Activated CD8-positive, alpha-beta memory T cell treated with anti-CD3 and anti-CD28 coated beads, Interleukin-2, amount 50 U/mL, for 4 hours (primary cell): ENCODE measurements at regions not wholly inside any gene's neighbourhood (a gene's known extent, or its start where the extent isn't known, plus 50 kb on each side); places are given as distances from the start of the nearest gene placed in this dataset.

Experiments used
- DNase-seq: peaks from one replicate; pipeline ENCODE4 v3.0.0-alpha.2; 2020

DNA sequence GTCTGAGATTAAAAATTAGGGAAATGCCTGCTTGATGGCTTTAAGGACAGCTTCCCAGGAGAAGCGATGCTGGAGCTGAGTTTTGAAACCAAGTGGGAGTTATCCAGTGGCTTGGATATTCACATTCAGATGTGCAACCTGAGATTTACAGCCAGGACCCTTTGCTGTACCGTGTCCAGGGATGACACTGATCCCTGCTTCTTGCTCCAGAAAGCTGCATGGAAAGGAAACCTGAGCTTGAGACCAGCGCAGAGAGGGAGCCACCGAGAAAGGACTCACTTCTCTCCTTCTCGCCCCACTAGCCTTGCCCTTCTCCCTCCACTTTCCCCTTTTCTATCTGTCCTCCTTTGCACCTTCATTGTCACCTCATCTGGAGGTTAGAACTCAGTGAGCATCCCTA lies 254.5 kb upstream of the PPARGC1A start:
- no peak for DNase-seq

DNA sequence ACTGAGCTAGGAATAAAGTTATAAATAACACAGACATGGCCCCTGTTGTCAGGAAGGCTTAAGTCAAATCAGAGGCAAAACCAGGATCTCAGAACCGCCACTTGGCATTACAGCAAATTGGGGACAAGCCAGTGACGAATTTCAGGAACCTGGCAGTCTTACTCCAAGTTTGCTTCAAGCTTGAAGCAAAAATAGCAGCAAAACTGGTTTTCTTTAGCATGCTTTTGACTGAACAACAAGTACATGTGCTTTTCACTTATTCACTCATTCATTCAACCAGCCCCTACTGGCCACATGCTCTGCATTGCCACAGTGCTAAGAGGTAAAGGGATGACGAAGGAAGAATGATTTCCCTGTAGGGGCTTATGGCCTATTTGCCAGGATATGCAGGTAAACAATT lies 253.9 kb upstream of the PPARGC1A start:
- no peak for DNase-seq

DNA sequence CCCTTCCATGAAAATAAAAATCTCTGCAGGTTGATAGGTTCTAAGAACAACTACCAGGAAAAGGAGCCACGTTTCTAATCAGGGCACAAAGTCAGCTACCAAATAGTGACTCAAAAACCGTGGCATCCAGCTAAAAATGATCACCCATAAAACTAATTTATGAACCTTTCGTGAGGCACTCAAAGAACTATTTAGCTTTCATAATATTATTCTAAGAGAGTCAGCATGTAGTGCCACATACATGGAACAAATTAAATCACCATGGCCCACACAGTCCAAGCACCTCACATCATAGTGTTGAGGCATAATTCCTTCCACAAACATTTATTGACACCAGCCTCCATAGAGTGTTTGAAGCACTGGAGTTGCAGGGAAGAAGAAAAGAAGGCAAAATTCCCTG lies 252.0 kb upstream of the PPARGC1A start:
- DNase-seq = no peak

DNA sequence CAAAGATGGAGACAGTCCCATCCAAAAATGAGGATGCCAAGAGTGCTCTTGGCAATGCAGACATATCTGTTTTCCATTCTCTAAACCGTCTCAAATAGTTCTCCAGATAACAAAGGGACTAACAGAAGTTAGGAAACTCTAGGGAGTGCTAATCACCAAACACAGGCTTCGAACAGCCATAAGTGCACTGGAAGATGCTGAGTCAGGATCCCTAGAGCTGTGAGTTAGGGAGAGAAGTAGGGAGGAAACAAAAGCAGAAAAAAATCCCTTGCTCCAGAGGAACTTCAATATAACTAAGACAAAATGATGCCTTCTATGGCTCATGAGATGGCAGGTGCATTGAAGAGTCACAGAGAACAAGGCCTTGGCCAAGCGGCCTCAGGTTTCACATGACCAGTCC lies 251.0 kb upstream of the PPARGC1A start:
- DNase-seq = no peak

DNA sequence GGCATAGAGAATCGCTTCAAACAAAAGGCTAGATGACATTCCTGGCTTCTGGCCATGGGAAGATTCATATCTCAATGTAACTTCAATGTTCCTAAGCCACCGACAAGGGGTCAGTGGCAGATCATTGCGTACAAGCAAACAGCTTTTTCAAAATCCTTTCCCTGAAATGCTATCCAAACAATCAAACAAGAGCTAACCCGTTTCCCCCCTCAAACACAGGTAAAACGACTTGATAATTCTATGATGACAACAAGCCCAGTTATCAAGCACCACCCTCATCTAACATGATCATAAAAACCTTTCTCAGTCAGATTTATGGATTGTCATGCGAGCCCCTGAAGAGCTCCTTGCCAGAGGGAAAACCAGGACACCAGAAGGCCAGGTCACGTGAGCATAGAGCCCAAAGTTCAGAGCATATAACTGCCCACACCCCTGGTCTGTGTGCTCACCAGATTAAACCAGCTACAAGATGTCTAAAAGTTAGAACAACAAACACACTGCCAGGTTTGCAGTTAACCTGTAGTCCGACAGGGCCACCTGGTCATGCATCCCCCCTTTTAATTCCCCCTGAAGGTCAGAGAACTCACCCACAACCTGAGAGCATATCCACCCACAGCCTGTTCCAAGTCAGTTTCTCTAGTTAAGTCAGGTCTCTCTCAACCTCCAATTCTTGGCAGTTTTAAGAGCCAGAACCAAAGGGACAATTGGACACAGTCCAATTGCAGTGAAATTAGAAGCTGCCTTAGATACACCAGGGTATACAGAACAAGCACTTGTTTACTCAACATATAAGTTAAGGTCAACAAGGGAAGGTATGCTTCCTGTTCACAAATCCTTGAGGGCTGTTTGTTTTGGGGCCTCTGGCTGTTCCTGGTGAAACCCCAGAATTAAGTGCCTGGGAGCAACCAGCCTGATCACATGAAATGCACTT lies 248.1 kb upstream of the PPARGC1A start:
- no peak for DNase-seq

DNA sequence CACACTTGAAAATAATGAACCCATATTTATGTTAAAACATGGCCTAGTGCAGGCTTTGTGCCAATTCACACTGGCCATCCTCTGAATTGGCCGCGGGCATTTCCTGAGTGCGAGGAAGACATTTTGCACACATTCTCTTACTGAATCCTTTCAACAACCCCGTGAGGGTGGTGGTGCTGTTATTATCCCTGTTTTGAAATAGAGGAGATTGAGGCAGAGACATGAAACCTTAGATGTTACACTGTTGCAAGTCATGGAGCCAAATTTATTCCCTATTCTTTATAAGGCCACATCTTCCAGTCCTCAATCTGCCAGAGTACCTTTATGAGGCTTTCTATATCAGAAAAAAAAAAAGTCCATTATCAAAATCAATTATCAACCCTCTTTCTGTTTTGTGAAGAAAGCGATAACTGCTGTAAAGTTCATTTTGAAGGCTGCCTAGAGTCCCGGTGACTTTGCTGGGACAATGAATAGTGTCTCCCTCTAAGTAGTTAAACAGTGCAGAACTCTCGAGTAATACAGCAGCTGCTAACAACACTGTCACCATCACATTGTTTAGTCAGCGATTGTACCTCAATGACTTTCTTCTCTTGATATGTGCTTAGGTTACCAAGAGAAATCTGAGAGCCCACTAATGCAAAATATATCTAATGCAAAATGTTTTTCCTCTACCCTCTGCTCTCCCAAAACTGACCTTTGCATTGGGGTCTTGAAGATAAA lies 242.3 kb upstream of the PPARGC1A start:
- DNase-seq = no peak

DNA sequence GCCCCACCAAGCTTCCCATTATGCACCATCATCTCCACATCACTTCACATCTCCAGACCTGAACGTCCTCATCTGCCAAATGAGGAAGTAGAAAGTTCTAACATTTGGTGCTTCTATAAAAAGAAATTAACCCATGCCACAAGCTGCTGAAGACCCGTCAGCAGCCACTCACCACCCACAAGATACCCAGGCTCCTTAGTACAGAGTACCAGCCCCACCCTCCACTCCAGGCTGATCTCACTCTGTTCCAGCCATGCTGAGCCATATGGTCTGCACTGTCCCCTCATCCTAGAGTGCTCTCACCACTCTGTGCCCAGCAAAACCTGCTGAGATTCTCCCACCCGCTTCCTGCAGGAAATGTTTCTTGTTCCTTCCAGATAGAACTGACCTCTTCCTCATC lies 240.8 kb upstream of the PPARGC1A start:
- DNase-seq = no peak

DNA sequence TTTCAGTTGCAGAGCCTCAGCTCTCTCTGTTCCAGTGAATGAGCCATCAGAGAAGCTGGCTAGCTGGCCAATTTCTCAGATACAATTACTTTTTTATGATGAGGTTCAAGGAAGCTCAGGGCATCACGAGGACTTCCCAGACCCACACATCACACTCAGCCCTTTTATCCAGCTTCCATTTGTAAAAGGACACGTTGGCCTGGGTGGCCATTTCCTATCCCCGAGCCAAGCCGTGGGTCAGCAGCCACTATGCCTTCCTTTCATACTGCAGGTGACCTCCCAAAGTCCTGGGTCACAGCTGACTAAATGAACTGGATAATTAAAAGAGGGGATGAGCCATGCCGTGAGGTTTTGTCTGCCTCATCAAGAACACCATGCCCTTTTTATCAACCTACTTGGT lies 236.9 kb upstream of the PPARGC1A start:
- no peak for DNase-seq

DNA sequence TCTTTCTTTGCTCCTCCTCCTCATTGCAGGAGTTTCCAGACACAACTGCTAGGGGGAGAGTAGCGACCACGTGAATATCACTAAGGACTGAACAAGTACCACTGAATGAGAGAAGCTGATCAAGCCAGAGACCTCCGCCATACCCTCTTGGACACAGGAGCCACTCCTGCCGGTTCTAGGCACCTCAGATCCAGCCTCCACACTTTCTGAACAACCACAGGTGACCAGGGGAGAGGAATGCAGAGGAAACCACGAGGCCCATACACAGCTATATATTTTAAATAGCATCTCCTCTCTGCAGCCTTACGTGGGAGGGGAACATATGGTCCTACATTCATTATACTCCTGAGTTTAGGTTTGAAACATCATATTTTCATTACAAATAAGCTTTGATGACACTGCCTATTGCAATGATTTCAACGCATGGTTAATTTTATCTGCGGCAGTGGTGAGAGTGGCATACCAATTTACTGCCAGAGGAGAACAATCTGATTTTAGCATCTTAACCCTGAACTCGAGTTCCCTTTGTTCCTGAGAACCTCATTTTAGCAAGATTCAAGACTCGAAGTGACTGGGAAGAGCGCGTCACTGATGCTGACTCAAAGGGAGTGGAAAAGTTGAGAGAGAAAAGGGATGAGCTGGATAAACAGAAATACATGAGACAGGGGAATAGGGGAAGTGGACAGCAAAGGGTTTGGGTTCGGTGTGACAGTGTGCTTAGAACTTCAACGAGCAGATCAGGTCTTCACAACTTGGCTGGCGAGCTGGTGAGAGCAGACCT lies 231.7 kb upstream of the PPARGC1A start:
- DNase-seq = no peak

DNA sequence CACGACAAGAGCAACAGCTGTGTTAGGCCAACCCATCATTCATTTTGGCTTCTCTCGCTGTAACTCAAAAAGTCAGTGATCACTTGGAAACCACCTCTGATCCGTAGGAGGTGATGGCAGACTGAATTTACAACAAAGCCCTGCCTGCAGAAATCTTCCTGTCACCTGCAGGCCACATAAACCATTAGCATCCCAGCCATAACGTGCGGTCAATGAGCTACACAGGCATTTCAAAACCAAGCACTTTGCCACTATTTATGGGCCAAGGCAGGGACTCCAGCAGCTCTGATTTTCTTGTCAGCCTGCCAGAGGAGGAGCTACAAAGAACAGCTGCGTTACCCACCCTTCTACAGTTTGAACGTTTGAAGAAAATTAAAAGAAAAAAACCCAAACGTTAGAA lies 228.1 kb upstream of the PPARGC1A start:
- no peak for DNase-seq

DNA sequence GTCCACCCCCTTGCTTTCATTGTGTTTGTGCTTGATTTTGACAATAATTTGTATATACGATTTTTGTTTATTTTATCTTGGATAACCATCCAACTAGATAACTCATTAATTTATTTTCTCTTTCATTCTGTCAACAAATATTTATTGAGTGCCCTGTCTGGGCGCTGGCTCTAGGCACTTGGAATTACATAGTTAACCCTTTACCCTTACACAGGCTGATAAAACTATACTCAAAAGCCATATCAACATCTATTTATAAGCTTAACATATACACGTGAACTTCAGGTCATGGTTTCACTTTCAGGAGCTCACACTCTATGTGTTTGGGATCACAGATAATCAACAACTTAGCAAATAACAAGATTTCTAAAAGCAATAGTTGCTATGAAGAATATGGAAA lies 226.3 kb upstream of the PPARGC1A start:
- no peak for DNase-seq

DNA sequence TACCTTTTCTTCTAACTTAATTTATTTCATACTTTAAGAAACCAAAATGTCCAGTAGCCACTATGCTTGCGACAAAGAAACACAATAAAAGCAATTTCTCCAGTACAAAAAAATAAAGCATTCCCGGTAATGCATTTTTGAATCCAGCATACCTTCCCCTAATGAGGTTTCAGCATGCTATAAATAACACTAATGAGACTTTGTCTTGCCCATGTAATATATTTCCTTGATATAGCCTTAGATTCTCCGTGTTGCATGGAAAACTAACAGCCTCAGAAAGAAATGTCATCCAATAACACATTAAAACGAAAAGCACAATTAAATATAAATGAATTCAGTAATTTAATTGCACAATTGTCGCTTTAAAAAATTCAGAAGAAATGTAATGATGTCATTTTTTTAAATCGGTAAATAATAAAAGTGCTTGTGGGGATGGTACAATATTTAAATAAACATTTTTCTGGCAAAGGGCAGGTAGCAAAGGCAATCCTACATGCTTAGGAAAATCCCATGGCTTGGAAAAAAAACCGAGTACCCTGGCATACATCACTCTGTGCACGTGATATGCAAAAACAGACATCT lies 225.2 kb upstream of the PPARGC1A start:
- no peak for DNase-seq

DNA sequence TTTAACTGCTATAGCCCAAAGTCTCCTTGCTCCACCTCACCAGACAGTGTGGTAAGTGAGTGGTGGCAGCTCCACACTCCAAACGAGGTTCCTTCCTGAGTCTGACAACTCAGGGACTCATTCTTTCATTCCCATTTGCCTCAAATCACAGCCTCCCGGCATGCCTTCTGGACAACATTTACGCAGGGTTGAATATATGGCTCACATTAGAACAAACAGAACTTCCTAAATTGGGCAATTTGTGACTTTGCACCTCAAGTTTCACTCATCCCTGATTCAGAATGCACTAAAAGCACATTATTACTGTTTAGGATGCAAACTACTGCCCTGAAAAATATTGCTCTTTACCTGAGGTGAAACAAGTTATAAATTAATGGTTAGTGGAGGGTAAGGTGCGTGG lies 224.6 kb upstream of the PPARGC1A start:
- no peak for DNase-seq

DNA sequence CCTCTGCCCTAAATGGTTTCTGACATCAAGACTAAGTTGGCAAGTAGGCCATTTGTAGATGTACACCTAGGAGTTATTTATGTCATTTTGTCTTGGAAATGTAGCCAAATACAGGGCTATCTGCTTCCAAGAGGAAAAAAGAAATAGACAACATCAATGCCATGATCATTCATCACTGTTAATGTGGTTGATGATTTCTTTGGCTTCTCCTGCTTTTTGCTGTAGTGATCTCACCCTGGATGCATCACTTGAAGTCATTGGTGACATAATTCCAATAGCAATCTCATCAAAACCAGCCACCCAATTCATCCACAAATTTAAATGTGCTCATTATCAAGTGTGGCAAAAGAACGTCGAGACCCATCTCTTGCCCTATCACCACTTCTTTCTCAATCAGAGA lies 222.6 kb upstream of the PPARGC1A start:
- no peak for DNase-seq

DNA sequence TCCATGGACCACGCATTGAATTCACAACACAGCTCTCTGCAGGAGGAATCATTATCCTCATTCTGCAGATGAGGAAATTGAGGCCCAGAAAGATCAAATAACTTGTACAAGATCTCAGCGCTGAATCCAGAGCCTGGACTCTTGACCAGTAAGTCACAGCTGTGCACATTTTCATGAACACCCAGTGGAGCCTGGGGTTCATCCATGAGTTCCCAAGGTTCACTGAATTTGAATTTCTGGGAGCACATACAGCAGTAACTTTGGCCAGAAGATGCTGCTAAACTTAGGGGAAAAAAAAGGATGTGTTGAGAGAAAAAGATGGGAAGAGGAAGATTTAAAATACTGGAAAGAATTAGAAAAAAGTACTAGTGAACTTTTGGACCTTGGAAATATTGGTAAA lies 218.7 kb upstream of the PPARGC1A start:
- no peak for DNase-seq

DNA sequence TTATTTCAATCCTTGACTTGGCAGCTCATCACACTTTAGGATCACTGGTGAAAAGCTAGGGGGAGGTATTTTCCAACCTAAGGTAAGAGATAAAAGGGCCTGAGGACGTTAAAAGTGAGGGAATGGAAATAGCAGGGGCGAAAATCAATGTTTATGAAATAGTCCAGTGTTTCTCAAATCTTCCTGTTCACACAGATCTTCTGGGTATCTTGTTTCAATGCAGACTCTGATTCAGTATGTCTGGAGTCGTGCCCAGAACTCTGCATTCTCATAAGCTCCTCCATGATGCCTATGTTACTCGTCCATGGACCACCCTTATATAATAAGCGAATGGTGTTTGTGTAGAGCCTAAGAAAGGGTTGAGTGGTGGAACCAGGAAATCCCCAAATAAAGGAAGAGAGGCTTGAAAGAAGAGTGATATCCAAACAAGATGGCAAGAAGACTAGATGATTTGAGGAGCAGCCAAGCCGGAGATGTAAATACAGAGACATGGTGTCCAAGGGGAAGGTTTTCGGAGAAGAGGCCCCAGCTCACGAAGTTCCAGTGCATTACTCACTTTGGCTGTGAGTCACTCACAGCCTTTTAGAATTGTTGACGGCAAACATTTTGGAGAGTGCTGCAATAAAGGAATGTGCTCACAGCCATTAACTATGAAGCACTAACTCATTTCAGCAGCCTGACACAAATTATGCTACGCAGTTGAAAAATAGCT lies 215.6 kb upstream of the PPARGC1A start:
- DNase-seq = no peak

DNA sequence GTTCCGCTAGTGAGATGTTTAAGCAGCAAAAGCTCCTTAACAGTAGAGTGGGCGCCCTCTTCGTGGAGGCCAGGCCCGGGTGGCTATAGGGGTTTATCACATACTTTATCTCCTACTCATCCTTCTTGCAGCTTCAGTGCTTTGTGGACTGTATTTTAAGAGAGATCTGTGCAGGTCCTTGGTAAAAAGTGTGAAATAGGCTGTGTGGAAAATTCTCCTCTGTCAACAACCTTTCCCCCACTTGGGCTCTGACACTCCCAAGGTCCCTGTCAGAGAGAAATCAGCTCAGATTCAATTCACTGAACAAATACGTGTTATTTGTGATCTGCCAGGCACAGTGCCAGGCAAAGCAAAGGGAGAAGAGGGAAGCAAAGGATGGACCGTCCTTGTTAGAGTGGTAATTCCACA lies 214.3 kb upstream of the PPARGC1A start:
- no peak for DNase-seq

DNA sequence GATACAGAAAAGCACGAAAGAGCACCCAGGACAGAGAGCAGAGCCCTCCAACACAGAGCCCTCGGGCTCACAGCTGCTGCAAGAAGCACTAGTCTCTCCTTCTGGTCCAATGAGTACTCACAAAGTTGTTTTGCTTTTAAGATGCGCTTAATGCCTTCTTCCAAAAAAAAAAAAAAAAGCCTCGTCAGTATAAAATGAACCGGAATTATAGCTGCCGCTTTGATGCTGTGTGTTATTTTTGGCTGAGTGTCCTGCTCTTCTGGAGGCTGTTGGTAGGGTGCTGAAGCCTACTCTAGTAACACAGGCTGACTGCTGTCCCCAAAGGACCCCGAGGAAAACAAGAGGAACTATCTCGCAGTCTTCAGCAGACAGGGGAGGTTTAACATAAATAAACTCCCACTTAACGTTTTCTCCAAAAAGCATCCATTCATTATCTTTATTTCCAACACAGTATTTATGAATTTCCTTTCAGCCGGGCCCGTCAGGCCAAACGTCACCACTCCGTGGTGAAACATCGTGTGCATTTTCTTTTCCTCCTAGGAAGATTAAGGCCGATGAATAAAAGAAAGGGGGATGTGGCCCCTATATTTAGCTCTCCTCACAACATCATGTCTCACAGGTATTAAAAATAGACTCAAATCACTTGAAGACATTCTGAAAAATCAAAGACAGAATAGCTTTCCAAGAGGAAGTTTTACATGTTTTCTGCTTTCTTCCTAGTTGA lies 213.7 kb upstream of the PPARGC1A start:
- no peak for DNase-seq

DNA sequence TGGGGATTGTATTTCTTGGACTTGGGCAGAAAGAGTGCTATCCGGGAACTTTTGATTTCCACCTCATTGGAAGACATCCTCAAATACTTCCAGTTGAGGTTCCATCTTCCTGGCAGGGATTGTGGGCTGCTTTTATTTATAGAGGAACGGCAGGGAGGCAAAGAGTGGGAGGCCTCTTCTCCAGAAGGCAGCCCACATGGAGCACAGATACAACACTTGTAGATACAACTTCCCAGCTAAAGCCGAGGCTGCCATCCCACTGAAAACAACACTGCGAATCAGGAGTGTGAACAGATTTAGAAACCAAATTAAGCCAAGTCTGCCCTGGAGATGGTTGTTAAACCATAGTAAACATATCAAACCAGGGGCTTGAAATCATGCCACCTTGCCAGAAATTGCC lies 212.8 kb upstream of the PPARGC1A start:
- DNase-seq = no peak

DNA sequence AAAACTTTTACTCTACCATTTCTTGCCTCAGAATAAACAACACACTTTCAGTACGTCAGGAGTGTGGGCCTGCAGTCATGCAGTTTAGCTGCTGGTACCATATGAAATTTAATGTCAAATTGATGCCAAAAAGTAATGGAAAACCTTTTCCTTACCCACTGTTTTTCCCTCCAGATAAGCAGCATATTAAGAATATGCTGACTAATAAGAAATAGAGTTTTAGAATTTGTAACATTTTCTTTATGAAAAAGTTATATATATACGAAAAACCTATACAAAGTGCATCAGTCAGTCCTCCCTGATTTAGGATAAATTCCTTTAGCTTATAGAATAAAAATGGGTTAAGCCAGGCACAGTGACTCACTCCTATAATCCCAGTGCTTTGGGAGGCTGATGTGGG lies 206.8 kb upstream of the PPARGC1A start:
- DNase-seq = no peak

DNA sequence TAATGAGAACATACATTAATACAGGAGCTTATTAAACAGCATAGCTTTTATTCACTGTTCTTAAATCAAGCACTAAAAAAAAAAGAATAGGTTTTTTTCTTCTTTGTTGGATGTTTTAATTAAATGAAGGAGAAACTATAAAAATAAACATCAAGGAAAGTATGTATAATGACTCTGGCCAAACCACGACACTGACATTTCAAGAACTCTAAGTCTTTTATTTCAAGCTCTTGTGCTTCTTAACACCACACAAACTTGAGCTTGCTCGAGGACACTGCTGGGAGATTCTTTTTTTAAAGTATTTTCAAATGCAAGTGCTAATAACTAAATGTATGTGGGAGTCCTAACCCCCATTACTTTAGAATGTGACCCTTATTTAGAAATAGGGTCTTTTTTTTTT lies 204.9 kb upstream of the PPARGC1A start:
- no peak for DNase-seq

DNA sequence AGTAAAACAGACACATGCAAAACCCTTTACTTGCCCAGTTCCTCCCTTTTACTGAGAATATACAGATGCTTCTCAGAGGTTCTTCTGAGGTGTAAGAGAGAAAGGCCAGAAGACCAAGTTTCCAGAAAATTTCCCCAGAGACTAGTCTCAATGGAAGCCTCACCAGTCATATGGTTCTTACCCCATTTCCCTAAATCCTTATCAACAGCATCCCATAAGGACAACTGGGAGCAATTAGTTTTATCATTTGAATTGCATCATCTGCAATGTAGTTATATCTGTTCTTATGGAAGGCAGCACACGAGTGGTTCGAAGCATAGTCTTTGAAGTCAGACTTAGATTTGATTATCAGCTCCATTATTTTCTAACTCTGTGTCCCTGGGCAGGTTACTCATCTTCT lies 203.6 kb upstream of the PPARGC1A start:
- no peak for DNase-seq
